Liver (tissue), 7 donors: ENCODE measurements at regions not wholly inside any gene's neighbourhood (a gene's known extent, or its start where the extent isn't known, plus 50 kb on each side); places are given as distances from the start of the nearest gene placed in this dataset.
"Not testable (repeated sequence)": the region's sequence is repeated elsewhere in the genome, so short reads cannot be mapped to it uniquely, and the experiment has no call there.

Source experiments
- DNase-seq: peaks from one replicate; pipeline ENCODE4 v3.0.0-alpha.2; 2017; ENCODE audit warnings: low spot score
- H3K27ac ChIP-seq, 2 donors: one replicate each; pipeline ENCODE4 v1.7.0; 2013; ENCODE audit warnings: inconsistent platforms in 2 of 2, low read length in 2 of 2, control low read depth in 1 of 2, low read depth in 1 of 2, mild to moderate bottlenecking in 1 of 2
- H3K27me3 ChIP-seq, 4 donors: one replicate each; pipeline versions ENCODE4 v1.6.1 to v1.7.0; 2013; ENCODE audit warnings: low read length in 3 of 4, inconsistent platforms in 1 of 4, mild to moderate bottlenecking in 1 of 4, moderate library complexity in 1 of 4; ENCODE audit not compliant: control insufficient read depth in 4 of 4, insufficient read depth in 4 of 4
- H3K36me3 ChIP-seq, 4 donors: one replicate each; pipeline versions ENCODE4 v1.6.1 to v1.7.0; 2013; ENCODE audit warnings: low read length in 3 of 4, mild to moderate bottlenecking in 3 of 4, low read depth in 1 of 4, moderate library complexity in 1 of 4; ENCODE audit not compliant: control insufficient read depth in 4 of 4, insufficient read depth in 3 of 4
- H3K4me1 ChIP-seq, 4 donors: one replicate each; pipeline versions ENCODE4 v1.6.1 to v1.7.0; 2013; ENCODE audit warnings: low read length in 3 of 4, mild to moderate bottlenecking in 3 of 4, moderate library complexity in 1 of 4; ENCODE audit not compliant: control insufficient read depth in 4 of 4, insufficient read depth in 4 of 4
- H3K4me3 ChIP-seq, 3 donors: one replicate each; pipeline versions ENCODE4 v1.6.1 to v1.7.0; 2013; ENCODE audit warnings: low read length in 3 of 3, control low read depth in 1 of 3, low read depth in 1 of 3, mild to moderate bottlenecking in 1 of 3
- H3K9ac ChIP-seq, 2 donors: one replicate each; pipeline ENCODE4 v1.7.0; 2013; ENCODE audit warnings: low read length in 2 of 2, mild to moderate bottlenecking in 2 of 2, moderate library complexity in 2 of 2, control low read depth in 1 of 2, low read depth in 1 of 2
- H3K9me3 ChIP-seq, 4 donors: one replicate each; pipeline versions ENCODE4 v1.6.1 to v1.7.0; 2013; ENCODE audit warnings: low read length in 3 of 4; ENCODE audit not compliant: control insufficient read depth in 4 of 4
- EGR1 ChIP-seq, 2 donors: IDR thresholded peaks; 2 replicates each; pipeline ENCODE4 v1.6.1; 2016 to 2018; ENCODE audit warnings: antibody characterized with exemption in 2 of 2, low read depth in 2 of 2
- FOXA1 ChIP-seq: IDR thresholded peaks from 2 replicates; pipeline ENCODE4 v1.6.1; 2016; ENCODE audit warnings: antibody characterized with exemption
- FOXA2 ChIP-seq: IDR thresholded peaks from 2 replicates; pipeline ENCODE4 v1.6.1; 2016; ENCODE audit warnings: antibody characterized with exemption
- GABPA ChIP-seq, 2 donors: IDR thresholded peaks in 1 of 2; conservative IDR thresholded peaks in 1 of 2; 2 replicates each; pipeline ENCODE4 v1.6.1; 2016; ENCODE audit warnings: antibody characterized with exemption in 2 of 2, mild to moderate bottlenecking in 1 of 2, moderate library complexity in 1 of 2
- HNF4G ChIP-seq: IDR thresholded peaks from 2 replicates; pipeline ENCODE4 v1.6.1; 2016; ENCODE audit warnings: antibody characterized with exemption
- JUND ChIP-seq, 2 donors: IDR thresholded peaks; 2 replicates each; pipeline ENCODE4 v1.6.1; 2016; ENCODE audit warnings: antibody characterized with exemption in 2 of 2
- NR2F2 ChIP-seq: IDR thresholded peaks from 2 replicates; pipeline ENCODE4 v1.6.1; 2016; ENCODE audit warnings: antibody characterized with exemption
- RAD21 ChIP-seq, 2 donors: IDR thresholded peaks; 2 replicates each; pipeline ENCODE4 v1.6.1; 2016; ENCODE audit warnings: antibody characterized with exemption in 2 of 2, mild to moderate bottlenecking in 2 of 2
- REST ChIP-seq: IDR thresholded peaks from 2 replicates; pipeline ENCODE4 v1.6.1; 2016; ENCODE audit warnings: antibody characterized with exemption, mild to moderate bottlenecking
- RXRA ChIP-seq, 2 donors: IDR thresholded peaks; 2 replicates each; pipeline ENCODE4 v1.6.1; 2017 to 2018; ENCODE audit warnings: antibody characterized with exemption in 2 of 2, mild to moderate bottlenecking in 1 of 2
- SP1 ChIP-seq: IDR thresholded peaks from 2 replicates; pipeline ENCODE4 v1.6.1; 2018; ENCODE audit warnings: antibody characterized with exemption, mild to moderate bottlenecking
- TAF1 ChIP-seq: conservative IDR thresholded peaks from 2 replicates; pipeline ENCODE4 v1.6.1; 2016; ENCODE audit warnings: antibody characterized with exemption, mild to moderate bottlenecking
- YY1 ChIP-seq: IDR thresholded peaks from 2 replicates; pipeline ENCODE4 v1.6.1; 2016; ENCODE audit warnings: antibody characterized with exemption, mild to moderate bottlenecking
- WGBS: extraction: QIAGEN DNeasy Blood & Tissue Kit; methylation state at CpG from one replicate; pipeline ENCODE4 v1.1.7; 2013; 5-methylcytosine and 5-hydroxymethylcytosine counted together
- TF ChIP-seq, protein P1 (sequence below): IDR thresholded peaks from 2 replicates; pipeline ENCODE4 v1.6.1; 2016; ENCODE audit warnings: antibody characterized with exemption
- TF ChIP-seq, protein P2 (sequence below): IDR thresholded peaks from 2 replicates; pipeline ENCODE4 v1.6.1; 2016; ENCODE audit warnings: antibody characterized with exemption
- donor health status: healthy.
- donor health status: healthy.
- donor health status: healthy.
- donor health status: healthy.

DNA sequence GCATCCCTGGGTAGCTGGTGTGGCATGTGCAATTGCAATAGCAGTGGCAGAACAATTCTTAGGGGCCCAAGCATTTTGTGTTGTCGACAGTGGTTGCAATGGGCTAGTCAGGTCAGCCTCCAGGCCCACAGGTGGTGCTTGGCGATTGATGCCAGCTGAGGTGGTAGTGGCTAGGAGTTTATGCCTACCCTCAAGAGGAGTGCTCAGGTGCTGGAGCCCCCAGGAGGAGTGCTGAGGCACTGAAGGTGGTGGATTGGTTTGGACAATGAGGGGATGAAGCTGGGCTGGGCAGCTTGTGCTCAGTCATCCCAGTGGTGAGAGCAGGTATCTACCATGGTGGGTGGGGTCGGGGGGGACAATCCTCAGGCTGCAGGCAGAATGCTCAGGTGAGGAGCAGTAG lies 877.9 kb upstream of the TMEFF2 start:
- WGBS, result 47% methylated on average over 3 of the region's 3 CpGs
- no peak for DNase-seq
- TF ChIP-seq RXRA (IDR thresholded peaks at IDR 0.05) (no peak), GABPA (IDR thresholded peaks at IDR 0.05 in 1 of 2, conservative IDR thresholded peaks at IDR 0.05 in 1 of 2) (no peak), NR2F2 (no peak), REST (no peak), RAD21 (IDR thresholded peaks at IDR 0.05) (no peak), FOXA2 (no peak), YY1 (no peak), SP1 (no peak), FOXA1 (no peak), JUND (IDR thresholded peaks at IDR 0.05) (no peak), TAF1 (no peak)
- TF ChIP-seq, protein P1, sequence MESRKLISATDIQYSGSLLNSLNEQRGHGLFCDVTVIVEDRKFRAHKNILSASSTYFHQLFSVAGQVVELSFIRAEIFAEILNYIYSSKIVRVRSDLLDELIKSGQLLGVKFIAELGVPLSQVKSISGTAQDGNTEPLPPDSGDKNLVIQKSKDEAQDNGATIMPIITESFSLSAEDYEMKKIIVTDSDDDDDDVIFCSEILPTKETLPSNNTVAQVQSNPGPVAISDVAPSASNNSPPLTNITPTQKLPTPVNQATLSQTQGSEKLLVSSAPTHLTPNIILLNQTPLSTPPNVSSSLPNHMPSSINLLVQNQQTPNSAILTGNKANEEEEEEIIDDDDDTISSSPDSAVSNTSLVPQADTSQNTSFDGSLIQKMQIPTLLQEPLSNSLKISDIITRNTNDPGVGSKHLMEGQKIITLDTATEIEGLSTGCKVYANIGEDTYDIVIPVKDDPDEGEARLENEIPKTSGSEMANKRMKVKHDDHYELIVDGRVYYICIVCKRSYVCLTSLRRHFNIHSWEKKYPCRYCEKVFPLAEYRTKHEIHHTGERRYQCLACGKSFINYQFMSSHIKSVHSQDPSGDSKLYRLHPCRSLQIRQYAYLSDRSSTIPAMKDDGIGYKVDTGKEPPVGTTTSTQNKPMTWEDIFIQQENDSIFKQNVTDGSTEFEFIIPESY, result no peak
- TF ChIP-seq, protein P2, sequence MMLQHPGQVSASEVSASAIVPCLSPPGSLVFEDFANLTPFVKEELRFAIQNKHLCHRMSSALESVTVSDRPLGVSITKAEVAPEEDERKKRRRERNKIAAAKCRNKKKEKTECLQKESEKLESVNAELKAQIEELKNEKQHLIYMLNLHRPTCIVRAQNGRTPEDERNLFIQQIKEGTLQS, result no peak
- no peaks in the 10 kb centered on the region for H3K27me3 ChIP-seq
- no peak overlapping the region for H3K9ac ChIP-seq
- no peak overlapping the region for H3K4me3 ChIP-seq
- H3K27ac ChIP-seq, result no peak overlapping the region
- H3K4me1 ChIP-seq, result no peaks in the 10 kb centered on the region
- H3K9me3 ChIP-seq, result peaks cover 0 to 6% (median 0%) of the 10 kb centered on the region in 4 donors
- no peaks in the 10 kb centered on the region for H3K36me3 ChIP-seq

GRCh38 chr2:193025556-193025955 lies 830.8 kb upstream of the TMEFF2 start:
- H3K9me3 ChIP-seq, DNase-seq, H3K27me3 ChIP-seq, H3K4me1 ChIP-seq, H3K9ac ChIP-seq, H3K4me3 ChIP-seq, H3K27ac ChIP-seq, H3K36me3 ChIP-seq: not testable (repeated sequence)
- WGBS, result 82% methylated on average over 3 of the region's 3 CpGs

- Histone ChIP-seq H3K4me1 (no peaks in the 10 kb centered on the region), H3K9ac (no peak overlapping the region), H3K4me3 (no peak overlapping the region), H3K27me3 (no peaks in the 10 kb centered on the region), H3K27ac (no peak overlapping the region), H3K36me3 (no peaks in the 10 kb centered on the region), H3K9me3 (no peaks in the 10 kb centered on the region)
- TF ChIP-seq HNF4G, result no peak
- TF ChIP-seq RAD21 (IDR thresholded peaks at IDR 0.05), result no peak
- TF ChIP-seq EGR1 (IDR thresholded peaks at IDR 0.05; ENCODE audit: low read depth in 2 of 2), result no peak
- no peak for TF ChIP-seq GABPA (IDR thresholded peaks at IDR 0.05 in 1 of 2, conservative IDR thresholded peaks at IDR 0.05 in 1 of 2)
- TF ChIP-seq NR2F2, result no peak
- TF ChIP-seq FOXA1, result no peak
- 73% methylated on average over 1 of the region's 1 CpG for WGBS
- DNase-seq, result no peak
Measured at GRCh38 chr2:193024791-193025190, 830.1 kb upstream of the TMEFF2 start.
